Testis (tissue), 2 donors: ENCODE measurements at regions not wholly inside any gene's neighbourhood (a gene's known extent, or its start where the extent isn't known, plus 50 kb on each side); places are given as distances from the start of the nearest gene placed in this dataset.

Source experiments
- DNase-seq: peaks from one replicate; pipeline ENCODE4 v3.0.0-alpha.2; 2019
- H3K27ac ChIP-seq, 2 donors: fragments of 200-600 bp; sonication (generic); one replicate each; pipeline ENCODE4 v1.5.1; 2019
- H3K27me3 ChIP-seq: fragments of 200-600 bp; sonication (generic); one replicate; pipeline ENCODE4 v1.5.1; 2019
- H3K36me3 ChIP-seq: fragments of 200-600 bp; sonication (generic); one replicate; pipeline ENCODE4 v1.5.1; 2017; ENCODE audit warnings: low read depth; ENCODE audit errors: missing control alignments
- H3K4me1 ChIP-seq: fragments of 200-600 bp; sonication (generic); one replicate; pipeline ENCODE4 v1.5.1; 2019
- H3K4me3 ChIP-seq, 2 donors: fragments of 200-600 bp; sonication (generic); one replicate each; pipeline ENCODE4 v1.5.1; 2017 to 2019
- H3K9me3 ChIP-seq: fragments of 200-600 bp; sonication (generic); one replicate; pipeline ENCODE4 v1.5.1; 2017
- CTCF ChIP-seq, 3 experiments: fragments of 450-650 bp in 2 of 3; fragments of 200-600 bp in 1 of 3; sonication (generic) in 1 of 3; IDR thresholded peaks; one replicate each; pipeline ENCODE4 v1.5.1; 2016 to 2019; ENCODE audit warnings: antibody characterized with exemption in 3 of 3, mild to moderate bottlenecking in 2 of 3, moderate library complexity in 1 of 3
- POLR2A ChIP-seq: fragments of 450-650 bp; IDR thresholded peaks from one replicate; pipeline ENCODE4 v1.6.1; 2017; ENCODE audit warnings: antibody characterized with exemption, mild to moderate bottlenecking, moderate library complexity
- WGBS, 2 donors: methylation state at CpG; one replicate each; pipeline ENCODE4 v1.1.5; 2018; 5-methylcytosine and 5-hydroxymethylcytosine counted together
- intact Hi-C: fragments of 100-400 bp; cut with DNase I; formaldehyde crosslinking; loops from one replicate; pipeline ENCODE4 v1.15.1; 2023; ENCODE audit warnings: low total_unique reads

- TF ChIP-seq POLR2A (no peak), CTCF (IDR thresholded peaks at IDR 0.05) (no peak)
- H3K4me1 ChIP-seq = peaks cover 10% of the 10 kb centered on the region
- H3K9me3 ChIP-seq = no peaks in the 10 kb centered on the region
- DNase-seq = no peak
- no peak overlapping the region for H3K4me3 ChIP-seq
- no peak overlapping the region for H3K27ac ChIP-seq
- no peaks in the 10 kb centered on the region for H3K36me3 ChIP-seq
- 83 to 90% methylated on average over 10 to 17 of the region's 17 CpGs for WGBS, 2 donors
- H3K27me3 ChIP-seq = no peaks in the 10 kb centered on the region
- intact Hi-C loops = no loop called here
Observed at GRCh38 chr2:2765176-2765800, 434.2 kb upstream of the MYT1L start.

- 69 to 76% methylated on average over 16 to 18 of the region's 18 CpGs for WGBS, 2 donors
- H3K27ac ChIP-seq = no peak overlapping the region
- intact Hi-C loops = no loop called here
- no peak for DNase-seq
- H3K36me3 ChIP-seq = no peaks in the 10 kb centered on the region
- TF ChIP-seq POLR2A (no peak), CTCF (IDR thresholded peaks at IDR 0.05) (no peak)
- no peaks in the 10 kb centered on the region for H3K9me3 ChIP-seq
- no peak overlapping the region for H3K4me3 ChIP-seq
- H3K27me3 ChIP-seq = no peaks in the 10 kb centered on the region
- H3K4me1 ChIP-seq = peaks cover 9% of the 10 kb centered on the region
Observed at GRCh38 chr2:2764739-2765138, 433.7 kb upstream of the MYT1L start.

- H3K9me3 ChIP-seq = no peaks in the 10 kb centered on the region
- TF ChIP-seq CTCF (IDR thresholded peaks at IDR 0.05) = no peak
- no peak for TF ChIP-seq POLR2A
- H3K27ac ChIP-seq = no peak overlapping the region
- no peaks in the 10 kb centered on the region for H3K36me3 ChIP-seq
- peaks cover 3% of the 10 kb centered on the region for H3K4me1 ChIP-seq
- no peak overlapping the region for H3K4me3 ChIP-seq
- intact Hi-C loops = no loop called here
- H3K27me3 ChIP-seq = no peaks in the 10 kb centered on the region
- 28 to 56% methylated on average over 3 to 5 of the region's 5 CpGs for whole genome bisulfite sequencing, 2 donors
- no peak for DNase-seq
Observed at GRCh38 chr2:2764001-2764355, 432.9 kb upstream of the MYT1L start.

- Histone ChIP-seq H3K4me1 (peaks cover 3% of the 10 kb centered on the region), H3K27ac (no peak overlapping the region), H3K36me3 (no peaks in the 10 kb centered on the region), H3K4me3 (no peak overlapping the region), H3K9me3 (no peaks in the 10 kb centered on the region), H3K27me3 (no peaks in the 10 kb centered on the region)
- intact Hi-C loops = no loop called here
- 55 to 62% methylated on average over 16 to 24 of the region's 25 CpGs for WGBS, 2 donors
- TF ChIP-seq CTCF (IDR thresholded peaks at IDR 0.05) (no peak), POLR2A (no peak)
- peak; percentile 33 for DNase-seq
Observed at GRCh38 chr2:2763351-2764000, 432.4 kb upstream of the MYT1L start.

GRCh38 chr2:2762913-2763312 lies 431.8 kb upstream of the MYT1L start:
- Histone ChIP-seq H3K27me3 (no peaks in the 10 kb centered on the region), H3K27ac (no peak overlapping the region), H3K36me3 (no peaks in the 10 kb centered on the region), H3K9me3 (no peaks in the 10 kb centered on the region), H3K4me1 (peaks cover 3% of the 10 kb centered on the region), H3K4me3 (no peak overlapping the region)
- no peak for TF ChIP-seq POLR2A
- DNase-seq = no peak
- intact Hi-C loops = no loop called here
- 65 to 68% methylated on average over 9 to 11 of the region's 11 CpGs for WGBS, 2 donors
